ENCODE measurements at regions not wholly inside any gene's neighbourhood (a gene's known extent, or its start where the extent isn't known, plus 50 kb on each side); places are given as distances from the start of the nearest gene placed in this dataset.
"Not testable (repeated sequence)": the region's sequence is repeated elsewhere in the genome, so short reads cannot be mapped to it uniquely, and the experiment has no call there.

DNA sequence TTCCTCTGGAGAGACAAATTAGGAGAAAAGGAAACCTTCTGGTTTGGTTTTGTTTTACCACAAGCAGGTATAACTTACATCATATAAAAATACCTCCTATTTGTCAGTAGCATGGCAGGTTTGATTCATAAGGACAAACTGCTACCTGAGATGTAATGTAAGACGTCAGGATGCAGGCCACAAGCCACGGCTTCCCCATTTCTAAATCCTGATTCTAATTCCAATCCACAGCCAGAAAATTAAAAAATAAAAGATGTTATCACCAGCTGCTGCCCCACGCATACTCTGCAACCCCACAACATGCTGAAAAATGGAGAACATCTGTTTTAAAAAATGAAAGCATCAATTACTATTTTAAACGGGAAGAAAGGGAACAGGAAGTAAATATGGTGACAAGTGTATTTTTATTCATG lies 197.6 kb downstream of the BCL11A start:
- no peak for DNase-seq

DNA sequence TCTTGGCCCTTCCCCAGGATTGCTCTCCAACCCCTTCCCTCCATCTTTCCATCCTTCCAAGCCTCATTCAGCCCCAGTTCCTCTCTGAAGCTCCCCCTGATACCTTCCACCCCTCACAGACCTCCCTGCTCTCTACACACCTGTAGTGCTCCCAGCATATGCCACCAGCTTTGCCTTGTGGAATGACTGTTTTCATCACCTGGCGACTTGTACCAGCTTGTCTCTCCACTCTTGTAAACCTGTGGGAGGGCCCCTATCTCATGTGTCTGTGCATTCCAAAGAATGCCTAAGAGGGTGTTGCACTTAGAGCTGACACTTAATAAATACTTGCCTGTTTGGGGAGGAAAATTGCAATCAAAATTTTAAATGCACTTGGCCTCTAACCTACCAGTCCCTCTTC lies 198.7 kb downstream of the BCL11A start:
- DNase-seq: no peak

DNA sequence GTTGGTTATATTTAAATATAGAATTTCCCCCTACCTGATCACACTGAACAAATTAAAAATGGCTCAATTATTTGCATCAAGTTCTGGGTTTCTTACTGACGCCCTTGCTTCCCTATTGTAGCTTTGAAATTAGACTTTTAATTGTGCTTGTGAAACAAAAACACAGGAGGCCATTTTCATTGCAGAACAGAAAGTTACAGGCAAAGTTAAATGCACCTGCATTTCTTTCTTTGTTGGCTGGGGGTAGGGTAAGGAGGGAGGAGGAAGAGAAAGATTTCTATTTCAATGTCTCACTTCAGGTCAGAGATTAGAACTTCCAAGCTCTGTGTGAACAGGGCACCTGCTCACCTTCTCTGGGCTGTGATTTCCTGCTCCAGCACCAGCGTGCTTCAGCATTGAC lies 199.6 kb downstream of the BCL11A start:
- no peak for DNase-seq

DNA sequence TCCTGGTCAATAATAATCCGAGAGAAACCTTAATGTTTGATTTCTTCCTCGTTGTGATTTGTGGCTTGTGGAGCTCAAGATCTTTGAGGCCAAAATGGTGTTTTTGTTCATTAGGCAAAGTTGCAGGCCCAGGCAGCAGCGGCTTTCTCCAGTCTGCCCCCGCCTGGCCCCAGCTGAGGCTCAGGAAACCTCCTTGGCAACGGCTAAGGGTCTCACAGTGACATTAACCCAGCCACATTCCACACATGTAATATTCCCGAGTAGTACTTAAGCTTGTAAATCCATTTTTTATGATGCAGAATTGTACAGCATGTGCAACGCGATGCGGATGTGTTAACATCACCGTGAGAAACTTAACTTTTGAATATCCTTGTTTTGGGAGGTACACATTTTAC lies 200.1 kb downstream of the BCL11A start:
- no peak for DNase-seq

DNA sequence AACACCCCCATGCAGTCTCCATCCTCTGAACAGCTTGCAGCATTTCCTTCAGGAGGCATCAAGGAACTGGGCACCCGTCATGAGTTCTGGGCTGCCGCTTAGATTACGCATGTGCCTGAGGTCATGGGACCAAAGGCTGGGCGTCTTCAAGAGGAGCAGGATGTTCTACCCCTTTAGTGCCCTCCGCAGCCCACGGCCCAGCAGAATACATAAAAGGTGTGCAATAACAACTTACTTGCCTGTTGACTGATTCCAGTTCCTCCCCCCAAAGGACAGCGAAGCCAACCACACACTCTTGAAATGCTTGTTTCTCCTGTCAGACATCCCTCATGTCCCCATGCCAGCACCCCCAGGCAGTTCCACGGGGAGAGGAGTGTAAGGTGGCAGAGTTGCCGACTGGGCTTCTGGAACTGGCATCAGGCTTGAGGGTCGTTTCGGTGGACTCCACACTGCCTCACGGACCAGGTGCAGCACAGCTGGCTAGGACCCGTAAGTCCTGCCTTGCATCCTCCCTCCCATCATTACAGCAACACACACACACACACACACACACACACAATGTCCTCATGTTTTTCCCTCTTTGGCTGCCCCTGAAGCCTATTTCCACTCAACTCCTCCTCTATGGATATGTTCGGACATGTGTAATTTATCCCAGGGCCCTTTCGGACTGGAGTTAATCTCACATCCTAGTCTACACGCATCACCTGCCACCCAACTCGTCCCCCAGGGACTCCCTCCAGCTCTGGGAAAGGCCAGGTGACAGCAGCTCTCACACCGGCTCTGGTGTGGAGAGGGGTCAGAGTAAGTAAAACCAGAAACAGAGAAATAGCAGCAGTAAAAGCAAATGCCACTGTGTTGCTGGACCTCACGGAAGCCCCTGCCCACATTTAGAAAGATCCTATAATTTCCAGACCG lies 200.7 kb downstream of the BCL11A start:
- DNase-seq: no peak

DNA sequence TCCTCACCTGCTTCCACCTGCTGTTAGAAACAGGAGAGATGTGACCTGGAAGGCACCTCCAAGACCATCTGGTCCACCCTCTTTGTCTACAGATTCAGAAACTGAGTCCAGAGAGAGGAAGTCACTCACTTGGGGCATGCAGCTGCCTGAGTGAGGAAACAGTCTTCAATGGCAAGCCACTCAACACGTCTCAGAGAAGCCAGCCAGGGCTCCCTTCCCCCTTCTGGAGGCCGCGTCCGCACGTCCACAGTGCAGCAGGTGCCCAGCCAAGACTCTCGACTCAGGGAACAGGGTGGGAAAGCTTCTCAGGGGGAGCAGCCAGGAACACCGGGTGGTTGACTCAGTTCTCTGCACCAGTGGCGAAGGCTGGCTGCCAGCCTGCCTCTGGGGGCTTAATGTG lies 201.7 kb downstream of the BCL11A start:
- no peak for DNase-seq

DNA sequence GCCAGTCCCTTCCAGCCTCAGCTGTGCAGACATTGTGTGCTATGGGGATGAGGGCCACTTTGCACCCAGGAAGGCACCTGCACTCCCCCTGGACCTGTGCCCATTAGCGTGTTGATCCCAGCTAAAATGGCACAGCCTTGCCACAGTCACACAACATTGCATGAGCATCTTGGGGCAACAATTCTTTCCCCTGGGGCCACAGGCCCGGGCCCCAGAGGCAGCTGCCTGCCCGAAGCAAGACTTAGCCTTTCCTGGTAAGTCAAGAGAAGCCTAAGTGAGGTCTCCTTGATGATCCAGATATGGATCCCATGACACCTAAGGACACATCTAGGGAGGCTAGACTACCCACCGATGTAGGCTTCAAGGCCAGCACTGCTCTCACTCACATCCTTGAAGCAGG lies 202.1 kb downstream of the BCL11A start:
- no peak for DNase-seq

DNA sequence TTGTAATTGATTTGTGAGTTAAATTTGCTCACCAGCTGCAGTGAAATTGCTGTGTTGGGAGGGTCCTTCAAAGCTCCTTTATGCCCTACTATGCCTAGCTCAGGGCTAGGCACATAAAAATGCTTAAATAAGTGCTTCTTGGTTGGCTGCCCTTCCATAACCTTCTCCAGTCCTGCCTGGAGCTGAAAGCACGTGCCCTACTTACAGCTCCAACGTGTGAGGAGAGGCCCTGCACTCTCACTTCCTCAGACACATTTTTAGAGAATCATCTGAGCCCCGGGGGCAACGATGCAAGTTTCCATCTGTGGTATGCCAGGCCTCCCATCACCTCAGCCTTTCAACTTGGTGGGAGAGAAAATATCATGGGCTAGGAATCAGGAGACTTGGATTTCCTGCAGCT lies 202.7 kb downstream of the BCL11A start:
- DNase-seq: no peak

DNA sequence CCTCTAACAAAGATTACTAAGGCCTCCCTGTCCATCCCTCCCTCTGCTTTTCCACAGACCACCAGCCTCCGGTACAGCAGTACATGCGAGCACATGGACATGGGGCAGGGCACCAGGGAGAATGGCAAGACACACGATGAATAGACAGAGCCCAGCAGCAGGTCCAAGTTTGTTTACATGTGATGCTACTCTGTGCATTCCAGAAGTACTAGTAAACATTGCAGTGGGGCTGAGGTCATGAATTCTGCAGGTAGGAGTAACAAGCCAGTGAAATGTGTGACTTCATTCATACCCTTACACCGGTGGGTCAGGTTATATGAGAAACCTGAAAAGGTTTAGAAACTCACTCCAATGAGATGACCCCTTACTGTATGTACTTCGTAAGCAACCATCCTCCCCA lies 205.7 kb downstream of the BCL11A start:
- DNase-seq: no peak

DNA sequence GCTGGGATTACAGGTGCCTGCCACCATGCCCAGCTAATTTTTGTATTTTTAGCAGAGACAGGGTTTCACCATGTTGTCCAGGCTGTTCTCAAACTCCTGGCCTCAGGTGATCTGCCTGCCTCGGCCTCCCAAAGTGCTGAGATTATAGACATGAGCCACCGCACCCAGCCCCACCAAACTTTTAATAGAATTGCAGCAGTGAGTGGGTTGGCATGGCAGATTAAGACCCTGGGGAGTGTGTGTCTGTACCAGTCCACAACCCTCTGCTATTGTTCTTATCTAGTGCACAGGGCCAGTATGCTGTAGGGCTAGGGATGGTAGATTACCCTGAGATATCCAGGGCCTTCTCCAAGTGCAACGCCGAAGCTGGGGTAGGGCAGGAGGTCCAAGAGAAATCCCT lies 211.0 kb downstream of the BCL11A start:
- DNase-seq: not testable (repeated sequence)

DNA sequence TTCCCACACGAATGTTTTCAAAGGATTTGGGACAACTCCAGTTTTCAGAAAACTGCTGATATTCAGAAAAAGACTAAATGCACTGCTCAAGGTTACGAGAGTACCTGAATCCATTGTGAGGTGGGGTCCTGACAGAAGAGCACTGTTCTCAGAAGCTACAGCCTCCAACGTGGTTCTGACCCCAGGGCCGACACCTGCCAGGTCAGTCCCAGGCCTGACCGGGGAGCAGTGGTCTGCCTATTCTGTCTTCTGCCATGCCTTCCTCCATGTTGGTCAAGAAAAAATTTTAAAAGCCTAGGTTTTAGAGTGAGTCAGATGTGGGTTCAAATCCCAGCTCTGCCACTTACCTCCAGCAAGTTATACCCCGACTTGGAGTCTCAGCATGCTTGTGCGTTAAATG lies 212.3 kb downstream of the BCL11A start:
- no peak for DNase-seq

DNA sequence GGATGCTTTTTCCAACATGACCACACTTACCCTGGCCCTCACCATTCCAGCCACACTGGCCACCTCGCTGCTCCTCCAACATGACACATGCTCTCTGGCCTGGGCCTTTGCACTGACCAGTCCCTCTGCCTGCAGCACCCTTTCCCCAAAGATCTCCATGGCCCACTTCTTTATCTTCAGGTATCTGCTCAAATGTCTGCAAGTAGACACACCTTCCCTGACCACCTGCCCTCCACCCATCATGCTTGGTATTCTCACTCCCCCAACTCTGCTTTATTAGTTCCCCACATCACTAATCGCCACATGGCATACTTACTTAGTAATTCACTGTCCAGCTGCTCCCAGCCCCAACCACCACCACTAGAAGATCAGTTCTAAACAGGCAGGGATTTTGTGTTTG lies 214.2 kb downstream of the BCL11A start:
- DNase-seq: no peak

DNA sequence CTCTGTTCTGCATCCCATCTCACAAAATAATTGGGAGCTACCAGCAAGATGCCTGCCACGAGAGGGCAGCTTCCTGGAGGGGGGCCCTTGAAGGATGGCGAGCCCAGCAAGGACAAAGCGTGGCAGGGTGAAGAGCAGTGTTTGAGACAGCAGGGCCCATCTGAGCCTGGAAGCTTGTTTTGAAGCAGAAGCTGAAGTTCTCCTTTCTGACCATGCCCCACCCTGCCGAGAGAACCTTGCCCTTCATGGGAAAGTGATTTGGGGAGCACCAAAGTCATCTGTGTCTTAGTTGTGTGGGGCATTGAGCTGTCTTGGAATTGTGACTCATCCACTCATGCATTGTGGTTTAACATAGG lies 216.3 kb downstream of the BCL11A start:
- DNase-seq: no peak

DNA sequence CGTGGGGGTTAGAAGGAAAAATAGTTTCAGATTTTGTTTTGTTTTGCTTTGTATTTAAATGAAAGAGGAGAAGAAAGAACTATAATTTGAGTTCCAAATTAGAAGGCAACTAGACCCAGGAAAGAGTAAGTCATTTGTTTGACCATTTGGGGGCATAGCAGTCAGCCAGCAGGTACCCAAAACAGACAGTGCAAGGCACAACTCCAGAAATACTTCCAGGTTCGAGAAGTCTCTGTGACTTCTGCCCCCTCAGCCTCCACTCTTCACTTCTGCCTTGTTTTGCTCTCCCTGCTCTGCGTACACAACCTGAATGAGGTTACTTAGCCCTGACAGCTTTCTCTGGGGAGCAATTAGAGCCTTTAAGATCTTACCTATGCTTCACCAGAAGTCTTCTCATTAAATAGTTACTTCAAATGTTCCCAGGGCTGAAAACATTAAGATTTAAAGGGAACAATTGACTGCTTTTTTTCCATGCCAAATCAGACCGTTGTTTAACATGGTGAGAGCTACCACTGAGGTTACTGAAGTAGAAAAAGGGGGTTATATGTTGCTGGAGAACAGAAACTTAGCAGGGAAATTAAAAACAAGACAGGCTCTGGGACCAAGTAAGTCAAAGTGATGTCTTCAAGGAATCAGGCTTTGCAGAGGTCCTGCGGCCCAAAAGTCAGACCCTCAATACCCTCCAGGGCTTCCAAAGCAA lies 216.9 kb downstream of the BCL11A start:
- DNase-seq: no peak

DNA sequence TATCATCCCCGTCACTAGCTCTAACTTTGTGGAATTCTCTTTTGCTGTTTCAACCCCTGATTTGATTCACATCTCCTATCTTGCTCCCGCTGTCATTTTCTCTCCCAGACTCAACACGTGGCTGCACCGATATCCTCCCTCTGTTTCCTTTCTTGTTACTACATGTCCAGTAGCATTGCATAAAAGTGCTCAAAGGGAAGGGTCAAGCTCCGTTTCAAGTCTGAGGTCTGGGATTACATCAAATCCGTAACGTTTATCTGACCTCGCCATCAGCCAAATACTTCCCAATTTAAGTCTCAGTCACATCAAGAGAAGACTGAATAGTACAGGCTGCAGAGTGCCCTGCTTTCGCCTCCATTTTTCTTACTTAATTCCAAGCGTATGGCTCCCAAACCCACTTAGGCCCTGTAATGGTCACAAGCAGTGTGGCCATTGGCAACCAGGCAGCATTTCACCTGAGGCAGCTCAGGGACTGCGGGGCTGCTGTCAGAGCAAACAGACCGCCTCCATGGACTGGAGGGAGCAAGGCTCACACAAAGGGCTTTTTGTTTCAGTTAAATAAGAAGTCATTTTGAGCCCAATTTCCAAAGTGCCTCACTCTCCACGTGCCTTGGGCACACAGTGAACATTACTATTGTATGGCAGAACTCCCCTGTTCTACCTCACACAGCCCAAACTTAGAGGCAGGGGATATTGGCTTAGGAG lies 217.8 kb downstream of the BCL11A start:
- DNase-seq: no peak

DNA sequence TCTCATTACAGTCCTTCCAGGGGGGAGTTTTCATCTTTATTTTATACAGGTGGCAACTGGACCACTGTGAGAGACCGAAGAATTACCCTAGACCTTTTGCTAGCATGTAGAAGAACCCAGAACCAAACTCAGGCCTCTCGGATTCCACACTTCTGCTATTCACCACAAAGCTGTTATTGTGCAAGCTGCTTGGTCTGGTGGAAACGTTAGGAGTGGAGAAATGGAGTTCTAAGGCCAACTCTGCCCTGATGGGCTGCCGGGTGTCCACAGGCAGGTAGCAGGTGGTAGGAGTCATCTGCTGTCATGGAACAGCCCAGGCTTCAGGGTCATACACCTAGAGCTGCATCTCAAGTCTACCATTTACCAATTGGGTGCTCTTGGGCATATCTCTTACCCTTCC lies 218.8 kb downstream of the BCL11A start:
- no peak for DNase-seq

DNA sequence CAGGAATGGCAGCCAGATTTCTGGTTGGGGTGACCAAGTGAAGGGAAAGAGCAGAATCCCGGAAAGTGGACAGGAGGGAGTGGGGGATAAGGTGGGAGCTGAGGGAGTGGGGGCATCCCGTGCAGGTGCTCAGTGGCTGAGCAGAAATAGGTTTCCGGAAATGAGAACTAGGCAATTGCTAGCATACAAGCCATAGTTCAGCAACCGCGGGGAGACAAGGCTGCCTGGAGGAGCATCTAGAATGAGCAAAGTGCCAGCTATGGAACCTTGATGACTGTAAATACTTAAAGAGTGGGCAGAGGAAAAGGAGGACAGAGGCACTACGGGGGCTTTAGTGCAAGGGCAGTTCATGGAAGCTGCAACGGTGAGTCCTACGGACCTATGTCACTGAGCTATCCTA lies 220.2 kb downstream of the BCL11A start:
- no peak for DNase-seq

DNA sequence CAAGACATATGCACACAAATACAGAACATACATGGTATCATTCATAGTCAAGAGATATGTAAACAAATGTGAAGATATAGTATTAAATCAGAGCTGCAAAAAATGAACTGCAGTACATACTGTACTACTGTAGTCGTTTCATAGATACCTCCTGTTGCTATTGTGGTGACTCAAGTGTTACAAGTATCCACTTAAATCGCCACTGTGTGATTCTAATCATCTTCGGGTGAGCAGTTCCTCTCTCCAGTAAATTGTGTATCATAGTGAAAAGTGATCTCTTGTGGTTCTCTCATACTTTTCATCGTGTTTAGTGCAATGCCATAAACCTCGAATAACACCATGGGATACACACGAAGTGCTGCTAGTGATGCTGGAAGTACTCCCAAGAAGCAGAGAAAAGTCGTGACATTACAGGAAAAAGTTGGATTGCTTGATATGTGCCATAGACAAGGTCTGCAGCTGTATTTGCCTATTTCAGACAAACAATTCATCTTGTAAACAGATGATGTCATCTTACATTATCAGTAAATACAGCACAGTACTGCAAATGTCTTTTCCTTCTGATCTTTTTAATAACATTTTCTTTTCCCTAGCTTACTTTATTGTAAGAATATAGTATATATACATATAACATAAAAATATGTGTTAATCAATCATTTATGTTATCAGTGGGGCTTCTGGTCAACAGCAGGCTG lies 222.2 kb downstream of the BCL11A start:
- DNase-seq: no peak

DNA sequence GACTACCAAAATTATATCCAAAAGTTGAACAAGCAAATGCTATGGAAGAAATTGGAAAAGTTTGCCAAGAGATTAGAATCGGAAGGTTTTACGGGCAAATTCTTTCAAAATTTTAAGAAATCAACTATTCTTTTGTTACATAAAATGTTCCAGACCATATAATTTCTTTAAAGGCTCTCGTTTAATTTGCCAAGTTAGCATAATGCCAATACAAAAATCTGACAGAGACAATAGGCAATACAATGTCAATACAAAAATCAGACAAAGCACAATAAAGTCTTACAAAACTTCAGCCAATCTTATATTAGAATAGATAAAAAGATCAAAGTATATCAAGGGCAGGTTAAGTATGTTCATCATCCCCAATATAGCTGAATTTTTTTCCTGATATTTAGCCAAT lies 224.2 kb downstream of the BCL11A start:
- DNase-seq: no peak

DNA sequence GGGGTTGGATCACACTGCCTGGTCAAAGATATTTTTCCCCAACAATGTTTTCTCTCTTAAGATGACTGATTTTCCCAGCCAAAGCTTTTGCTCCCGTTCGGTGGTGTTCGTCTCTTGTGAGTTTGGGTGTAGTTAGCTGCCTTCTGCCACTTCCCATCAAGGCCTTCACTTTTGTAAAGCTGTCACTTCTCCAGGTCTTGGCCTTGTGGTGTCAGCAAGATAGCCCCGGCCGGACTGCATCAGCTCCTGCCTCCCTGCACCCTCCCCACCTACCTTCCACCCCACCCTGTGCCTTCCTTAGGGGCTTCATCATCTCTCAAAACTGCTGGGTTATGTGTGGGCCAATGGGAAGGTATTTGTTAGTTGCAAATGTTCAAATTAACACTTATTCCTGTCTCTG lies 228.9 kb downstream of the BCL11A start:
- no peak for DNase-seq

DNA sequence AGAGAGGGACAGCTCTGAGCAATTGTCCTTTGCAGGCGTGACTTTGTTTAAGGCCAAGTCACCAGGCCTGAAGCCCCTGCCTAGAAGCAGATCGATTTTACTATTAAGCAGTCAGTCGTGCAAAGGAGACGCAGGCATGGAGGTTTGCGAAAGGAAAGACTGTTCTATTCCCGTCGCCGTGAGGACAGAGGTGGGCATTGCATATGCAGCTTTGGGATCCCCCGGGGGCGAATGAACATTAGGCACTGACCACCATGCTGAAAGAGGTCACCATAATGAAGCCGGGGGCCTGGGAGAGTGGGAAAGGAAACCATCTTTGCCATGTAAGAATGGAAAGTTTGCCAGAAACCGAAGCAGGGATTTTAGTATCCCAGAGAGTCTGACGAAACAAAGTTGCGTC lies 231.6 kb downstream of the BCL11A start:
- DNase-seq: no peak

DNA sequence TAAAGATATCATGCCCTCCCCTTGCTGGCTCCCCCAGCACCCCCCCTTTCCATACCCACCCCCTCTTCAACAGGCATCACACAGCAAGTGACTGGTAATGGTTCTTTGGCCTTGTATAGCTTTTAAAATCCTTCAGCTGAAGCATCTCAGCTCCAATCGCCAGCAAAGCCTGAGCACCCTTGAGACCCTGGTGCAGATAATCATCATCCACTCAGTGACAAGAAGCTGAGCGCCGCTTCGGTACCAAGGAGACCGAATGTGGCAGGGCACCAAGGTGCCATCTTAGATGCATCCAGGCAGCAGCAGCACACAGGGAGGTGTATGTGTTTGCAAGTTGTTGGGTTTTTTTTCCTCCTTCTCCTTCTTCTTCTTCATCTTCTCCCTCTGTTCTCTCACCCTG lies 232.7 kb downstream of the BCL11A start:
- no peak for DNase-seq

DNA sequence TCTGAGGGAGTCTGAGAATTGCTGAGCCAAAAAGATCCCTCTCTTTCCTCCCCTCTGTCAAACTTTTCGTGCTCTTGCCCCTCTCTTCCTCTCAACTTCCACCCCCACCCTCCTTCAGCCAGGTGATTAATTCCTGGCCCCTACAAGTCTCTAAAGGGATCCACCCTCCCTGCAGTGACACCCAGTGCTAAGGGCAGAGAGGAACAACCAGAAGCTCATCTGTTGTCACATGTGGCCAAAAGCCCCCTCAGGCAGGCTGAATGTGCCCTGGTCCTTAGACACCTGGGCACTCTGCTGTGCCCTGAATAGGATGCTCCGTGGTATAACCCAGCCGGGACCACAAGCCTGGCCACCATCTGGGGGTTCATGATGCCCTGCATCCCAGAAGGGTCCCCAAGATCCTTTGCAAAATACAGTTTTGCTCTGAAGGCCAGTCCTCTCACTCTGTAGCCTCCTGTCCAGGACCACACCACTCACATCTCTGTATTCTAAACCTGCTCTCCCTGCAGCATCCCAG lies 234.4 kb downstream of the BCL11A start:
- DNase-seq: no peak
